Caco-2 (cell line): ENCODE measurements at regions not wholly inside any gene's neighbourhood (a gene's known extent, or its start where the extent isn't known, plus 50 kb on each side); places are given as distances from the start of the nearest gene placed in this dataset.

ENCODE experiments used
- BruUV-seq: library from RNA; stranded (reverse); fragments of 400-500 nt; replicated peaks from 2 replicates; lab custom pipeline; 2021; lab: Mats Ljungman, UMichigan
- CTCF ChIA-PET: fragments of 300-600 bp; sonication (Branson Sonifier 250); formaldehyde crosslinking; loops from one replicate; lab custom pipeline; 2022; ENCODE audit warnings: antibody characterized with exemption; lab: Charles Lee
- POLR2A ChIA-PET: fragments of 300-600 bp; sonication (Branson Sonifier 250); formaldehyde crosslinking; loops from one replicate; lab custom pipeline; 2022; ENCODE audit warnings: antibody characterized with exemption; lab: Charles Lee
- DNase-seq, 2 experiments: peaks; one replicate each; pipeline versions ENCODE4 v3.0.0 to v3.0.0-alpha.2; 2020 to 2022
- H3K27me3 ChIP-seq: replicated peaks from 2 replicates; pipeline ENCODE4 v1.6.0; 2011; ENCODE audit warnings: low read length; ENCODE audit not compliant: control insufficient read depth, insufficient read depth
- H3K36me3 ChIP-seq: 2 replicates; pipeline ENCODE4 v1.5.1; 2011; ENCODE audit warnings: low read length; ENCODE audit not compliant: control insufficient read depth, insufficient read depth
- H3K4me1 ChIP-seq: fragments of 250-450 bp; sonication (Bioruptor Pico); 2 replicates; pipeline ENCODE4 v1.5.1; 2020; ENCODE audit warnings: mild to moderate bottlenecking
- H3K4me3 ChIP-seq: 2 replicates; pipeline ENCODE4 v1.5.1; 2011; ENCODE audit warnings: low read depth, mild to moderate bottlenecking, control low read depth, low read length
- H3K9me3 ChIP-seq: fragments of 250-450 bp; sonication (Bioruptor Pico); 2 replicates; pipeline ENCODE4 v1.5.1; 2020; ENCODE audit warnings: mild to moderate bottlenecking, moderate library complexity
- H3K27ac Mint-ChIP-seq: one replicate; pipeline ENCODE4 v1.8.0; 2022; ENCODE audit warnings: mixed read lengths; ENCODE audit not compliant: unreplicated experiment
- H3K27me3 Mint-ChIP-seq: one replicate; pipeline ENCODE4 v1.8.0; 2022; ENCODE audit warnings: mixed read lengths; ENCODE audit not compliant: insufficient read depth, unreplicated experiment
- H3K36me3 Mint-ChIP-seq: one replicate; pipeline ENCODE4 v1.8.0; 2022; ENCODE audit warnings: mild to moderate bottlenecking, mixed read lengths; ENCODE audit not compliant: insufficient read depth, unreplicated experiment
- H3K4me1 Mint-ChIP-seq: one replicate; pipeline ENCODE4 v1.8.0; 2022; ENCODE audit warnings: low read depth, mixed read lengths; ENCODE audit not compliant: unreplicated experiment
- H3K4me3 Mint-ChIP-seq: one replicate; pipeline ENCODE4 v1.8.0; 2022; ENCODE audit warnings: mild to moderate bottlenecking, moderate library complexity, mixed read lengths; ENCODE audit not compliant: unreplicated experiment
- H3K9me3 Mint-ChIP-seq: one replicate; pipeline ENCODE4 v1.8.0; 2022; ENCODE audit warnings: mixed read lengths; ENCODE audit not compliant: unreplicated experiment
- CTCF ChIP-seq, 2 experiments: fragments of 200-600 bp in 1 of 2; IDR thresholded peaks; 1 replicate in 1 of 2; 2 replicates in 1 of 2; pipeline versions ENCODE4 v1.5.1 to v1.8.0; 2011 to 2022; ENCODE audit warnings: antibody characterized with exemption in 1 of 2, control low read depth in 1 of 2, inconsistent platforms in 1 of 2, low read depth in 1 of 2, low read length in 1 of 2, mild to moderate bottlenecking in 1 of 2, moderate library complexity in 1 of 2; ENCODE audit not compliant: insufficient read depth in 1 of 2, severe bottlenecking in 1 of 2, unreplicated experiment in 1 of 2
- intact Hi-C: fragments of 100-400 bp; cut with micrococcal nuclease; formaldehyde crosslinking; loops from one replicate; pipeline ENCODE4 v1.10.0; 2022; ENCODE audit not compliant: unreplicated experiment

GRCh38 chr1:235045034-235045690 lies 83.5 kb downstream of the TOMM20 start:
- intact Hi-C loops: no loop called here
- Mint-ChIP-seq H3K4me1 (peaks cover 7% of the 10 kb centered on the region), H3K9me3 (no peaks in the 10 kb centered on the region), H3K36me3 (no peaks in the 10 kb centered on the region), H3K27me3 (no peaks in the 10 kb centered on the region), H3K27ac (no peak overlapping the region), H3K4me3 (no peak overlapping the region)
- ChIA-PET CTCF (no interaction called here), POLR2A (no interaction called here)
- no TSS peak for BruUV-seq
- H3K9me3 ChIP-seq: no peaks in the 10 kb centered on the region
- DNase-seq: no peak
- no peaks in the 10 kb centered on the region for H3K36me3 ChIP-seq
- no peak for TF ChIP-seq CTCF (IDR thresholded peaks at IDR 0.05; ENCODE audit: insufficient read depth in 1 of 2, low read depth in 1 of 2, low read length in 1 of 2, severe bottlenecking in 1 of 2, unreplicated experiment in 1 of 2)
- no peaks in the 10 kb centered on the region for H3K27me3 ChIP-seq
- no peak overlapping the region for H3K4me3 ChIP-seq
- H3K4me1 ChIP-seq: peaks cover 7% of the 10 kb centered on the region

- no peak for TF ChIP-seq CTCF (IDR thresholded peaks at IDR 0.05; ENCODE audit: insufficient read depth in 1 of 2, low read depth in 1 of 2, low read length in 1 of 2, severe bottlenecking in 1 of 2, unreplicated experiment in 1 of 2)
- intact Hi-C loops: no loop called here
- Histone ChIP-seq H3K4me3 (no peak overlapping the region), H3K4me1 (no peaks in the 10 kb centered on the region), H3K9me3 (peaks cover 8% of the 10 kb centered on the region; the same call in 1 of the 2 replicates), H3K36me3 (no peaks in the 10 kb centered on the region), H3K27me3 (no peaks in the 10 kb centered on the region)
- no peak overlapping the region for H3K27ac Mint-ChIP-seq
- H3K9me3 Mint-ChIP-seq: peaks cover 17% of the 10 kb centered on the region
- BruUV-seq: no TSS peak
- no peaks in the 10 kb centered on the region for H3K4me1 Mint-ChIP-seq
- ChIA-PET POLR2A (no interaction called here), CTCF (no interaction called here)
- no peak for DNase-seq
- H3K36me3 Mint-ChIP-seq: no peaks in the 10 kb centered on the region
- H3K27me3 Mint-ChIP-seq: no peaks in the 10 kb centered on the region
- no peak overlapping the region for H3K4me3 Mint-ChIP-seq
Observed at GRCh38 chr1:235043234-235043633, 85.4 kb downstream of the TOMM20 start.

- Mint-ChIP-seq H3K4me3 (no peak overlapping the region), H3K27me3 (no peaks in the 10 kb centered on the region), H3K36me3 (no peaks in the 10 kb centered on the region), H3K9me3 (peaks cover 30% of the 10 kb centered on the region), H3K4me1 (peaks cover 7% of the 10 kb centered on the region), H3K27ac (no peak overlapping the region)
- intact Hi-C loops: no loop called here
- Histone ChIP-seq H3K4me1 (peaks cover 6% of the 10 kb centered on the region), H3K27me3 (no peaks in the 10 kb centered on the region), H3K4me3 (no peak overlapping the region), H3K36me3 (no peaks in the 10 kb centered on the region), H3K9me3 (peaks cover 11% of the 10 kb centered on the region; the same call in 1 of the 2 replicates)
- ChIA-PET POLR2A (no interaction called here), CTCF (interaction anchor here (0.5 kb wide), 1 partner anchor 42 kb away, joined by 3 read pairs; no protein-coding TSS in a partner anchor)
- no peak for DNase-seq
- TF ChIP-seq CTCF (IDR thresholded peaks at IDR 0.05; ENCODE audit: insufficient read depth in 1 of 2, low read depth in 1 of 2, low read length in 1 of 2, severe bottlenecking in 1 of 2, unreplicated experiment in 1 of 2): no peak
- no TSS peak for BruUV-seq
Observed at GRCh38 chr1:235038701-235039100, 89.9 kb downstream of the TOMM20 start.
